Activated CD4-positive, CD25-positive, alpha-beta regulatory T cell treated with anti-CD3 and anti-CD28 coated beads, Interleukin-2, amount 50 U/mL, for 24 hours (primary cell): ENCODE measurements at regions not wholly inside any gene's neighbourhood (a gene's known extent, or its start where the extent isn't known, plus 50 kb on each side); places are given as distances from the start of the nearest gene placed in this dataset.
A peak's percentile ranks its signal among the peaks of the same experiment; 100 is the strongest.
"Not testable (repeated sequence)": the region's sequence is repeated elsewhere in the genome, so short reads cannot be mapped to it uniquely, and the experiment has no call there.

Experiments
- ATAC-seq, 2 donors: fragments of 150-1000 bp; cut with Tn5 transposase; one replicate each; pipeline ENCODE4 v1.10.0; 2021; ENCODE audit warnings: mild to moderate bottlenecking in 1 of 2, moderate library complexity in 1 of 2

GRCh38 chr7:86592185-86592584 lies 51.5 kb upstream of the GRM3 start:
- no peak for ATAC-seq

DNA sequence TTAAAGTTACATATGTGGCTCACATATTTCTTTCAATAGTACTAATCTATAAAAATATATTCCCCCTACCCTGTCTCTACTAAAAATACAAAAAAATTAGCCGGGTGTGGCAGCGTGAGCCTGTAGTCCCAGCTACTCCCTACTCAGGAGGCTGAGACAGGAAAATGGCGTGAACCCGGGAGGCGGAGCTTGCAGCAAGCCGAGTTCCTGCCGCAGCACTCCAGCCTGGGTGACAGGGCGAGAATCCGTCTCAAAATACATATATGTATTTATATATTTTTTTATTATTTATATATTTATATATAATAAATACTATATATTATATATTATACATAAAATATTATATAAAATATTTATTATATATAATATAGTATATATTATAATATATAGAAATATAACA lies 69.7 kb upstream of the GRM3 start:
- no peak for ATAC-seq

GRCh38 chr7:86558680-86559501 lies 84.8 kb upstream of the GRM3 start:
- ATAC-seq: no peak

GRCh38 chr7:86534641-86535040 lies 109.1 kb upstream of the GRM3 start:
- no peak for ATAC-seq

DNA sequence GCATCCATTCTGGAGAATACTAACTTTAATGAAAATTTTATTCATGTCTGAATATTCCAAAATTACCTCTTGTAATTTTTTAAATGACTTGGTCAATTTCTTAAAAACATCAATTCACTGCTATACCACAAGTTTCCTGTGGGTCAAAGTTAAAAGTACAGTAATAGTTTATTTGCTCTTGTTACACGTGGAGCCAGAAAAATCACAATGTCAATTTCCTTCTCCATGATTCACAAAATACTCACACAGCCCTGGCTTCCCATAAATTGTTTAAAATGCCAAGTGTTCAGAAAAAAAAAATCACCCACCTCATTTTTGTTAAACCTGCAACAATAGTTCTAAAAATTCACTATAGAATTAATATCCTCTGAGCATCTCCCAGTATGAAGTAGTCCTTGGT lies 139.5 kb upstream of the GRM3 start:
- ATAC-seq: no peak

GRCh38 chr7:86499986-86500385 lies 143.7 kb upstream of the GRM3 start:
- ATAC-seq: no peak

DNA sequence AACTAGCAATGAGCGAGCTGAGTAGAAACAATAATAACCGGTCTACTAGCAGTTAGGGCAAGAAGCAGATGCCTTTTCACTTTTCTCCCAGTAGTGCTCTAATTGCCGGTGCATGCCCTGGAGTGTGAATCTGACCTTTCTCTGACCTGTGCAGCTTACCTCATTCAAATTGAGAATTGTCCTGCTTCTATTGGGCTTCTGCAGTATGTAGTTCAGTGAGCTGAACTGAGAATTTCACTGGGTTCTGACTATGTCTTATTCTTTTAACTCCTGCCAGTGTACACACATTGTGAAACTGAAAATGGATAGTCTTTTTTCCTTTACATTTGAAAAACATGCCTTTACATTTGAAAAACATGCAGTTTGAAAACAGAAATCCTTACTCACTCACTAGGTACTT lies 157.9 kb upstream of the GRM3 start:
- no peak for ATAC-seq

DNA sequence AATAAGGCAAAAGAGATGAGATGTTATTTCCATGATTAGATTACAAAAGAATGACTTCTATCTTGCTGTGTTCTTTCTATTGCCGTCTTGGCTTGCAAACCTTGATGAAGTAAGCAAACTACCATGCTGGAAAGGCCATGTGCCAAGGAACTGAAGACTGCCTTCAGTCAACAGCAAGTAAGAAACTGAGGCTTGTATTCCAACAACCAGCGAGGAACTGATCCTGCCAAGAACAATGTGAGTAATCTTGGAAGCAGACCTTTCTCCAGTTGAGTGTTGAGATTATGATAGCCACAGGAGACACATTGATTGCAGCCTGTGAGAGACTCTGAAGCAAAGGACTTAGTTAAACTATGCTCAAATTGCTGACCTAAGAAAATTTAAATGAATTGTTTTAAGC lies 164.6 kb upstream of the GRM3 start:
- no peak for ATAC-seq

- no peak for ATAC-seq
Measured at GRCh38 chr7:86477343-86477935, 166.3 kb upstream of the GRM3 start.

GRCh38 chr7:86470763-86471162 lies 172.9 kb upstream of the GRM3 start:
- ATAC-seq: no peak

DNA sequence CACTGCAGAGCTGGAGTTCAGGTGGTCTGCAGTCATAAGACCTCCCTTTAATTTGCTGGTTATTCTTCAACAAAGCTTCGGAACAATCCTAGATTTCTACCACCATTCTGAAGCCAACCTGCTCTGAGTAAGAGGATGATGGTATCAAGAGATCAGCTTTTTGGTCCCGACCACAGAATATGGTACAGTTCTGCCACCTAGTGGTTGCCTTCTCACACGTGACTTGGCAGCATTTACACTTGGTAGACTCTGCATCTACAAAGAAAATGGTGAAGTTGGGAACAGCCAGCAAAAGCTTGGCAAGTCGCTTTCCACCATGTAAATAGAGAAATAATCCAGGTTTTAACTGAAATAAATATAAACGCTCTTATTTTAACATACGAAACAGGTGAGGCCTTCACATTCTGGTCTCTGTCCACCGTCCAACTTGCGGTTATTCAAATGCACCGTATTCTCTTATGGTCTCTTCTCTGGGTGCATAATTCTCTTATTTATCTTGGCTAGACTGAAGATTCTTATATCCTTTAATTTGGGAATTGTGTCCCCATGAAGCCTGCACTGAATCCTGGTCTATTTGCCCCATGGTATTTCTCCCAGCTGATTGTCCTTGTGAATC lies 173.9 kb upstream of the GRM3 start:
- peak; percentile 41 to 48 for ATAC-seq

- ATAC-seq: no peak
Measured at GRCh38 chr7:86454753-86455152, 189.0 kb upstream of the GRM3 start.

DNA sequence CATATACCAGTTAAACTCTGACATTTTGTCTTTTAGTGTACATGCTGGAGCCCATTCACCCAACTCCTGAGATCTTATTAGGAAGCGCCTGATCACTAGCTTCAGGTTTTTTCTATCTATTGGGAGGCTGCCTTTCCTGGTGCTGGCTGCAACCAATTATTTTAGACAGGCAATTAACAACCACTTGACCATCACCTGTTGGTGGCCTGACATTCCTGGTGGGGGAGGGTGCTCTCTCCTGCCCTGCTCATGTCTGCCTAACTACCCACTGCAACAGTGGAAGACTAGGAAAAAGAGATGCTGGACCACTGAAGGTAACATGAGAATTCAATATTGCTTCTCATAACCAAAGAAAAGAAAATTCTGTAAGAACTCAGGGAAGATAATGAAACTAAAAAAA lies 190.3 kb upstream of the GRM3 start:
- ATAC-seq: no peak

DNA sequence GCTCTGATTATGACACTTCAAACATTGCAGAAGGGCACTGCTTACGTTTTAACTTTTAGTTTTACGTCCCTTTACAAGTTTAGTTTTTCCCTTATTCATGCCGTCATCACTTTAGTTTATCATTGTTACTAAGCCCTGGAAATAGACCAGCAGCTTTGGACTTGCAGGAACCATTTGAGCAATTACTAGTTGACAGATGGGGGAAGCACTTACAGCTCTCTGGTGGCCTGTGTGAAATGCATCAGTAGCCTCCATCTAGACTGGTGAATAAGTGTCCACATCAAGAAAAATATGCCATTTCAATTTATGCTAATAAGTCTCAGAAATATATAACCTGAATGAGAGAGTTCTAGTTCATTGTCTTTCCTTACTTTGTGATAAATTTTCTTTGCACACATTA lies 194.9 kb upstream of the GRM3 start:
- ATAC-seq: no peak

GRCh38 chr7:86445285-86445684 lies 198.4 kb upstream of the GRM3 start:
- no peak for ATAC-seq

- ATAC-seq: no peak
Measured at GRCh38 chr7:86444245-86444644, 199.5 kb upstream of the GRM3 start.

GRCh38 chr7:86440420-86440819 lies 203.3 kb upstream of the GRM3 start:
- not testable (repeated sequence) for ATAC-seq

DNA sequence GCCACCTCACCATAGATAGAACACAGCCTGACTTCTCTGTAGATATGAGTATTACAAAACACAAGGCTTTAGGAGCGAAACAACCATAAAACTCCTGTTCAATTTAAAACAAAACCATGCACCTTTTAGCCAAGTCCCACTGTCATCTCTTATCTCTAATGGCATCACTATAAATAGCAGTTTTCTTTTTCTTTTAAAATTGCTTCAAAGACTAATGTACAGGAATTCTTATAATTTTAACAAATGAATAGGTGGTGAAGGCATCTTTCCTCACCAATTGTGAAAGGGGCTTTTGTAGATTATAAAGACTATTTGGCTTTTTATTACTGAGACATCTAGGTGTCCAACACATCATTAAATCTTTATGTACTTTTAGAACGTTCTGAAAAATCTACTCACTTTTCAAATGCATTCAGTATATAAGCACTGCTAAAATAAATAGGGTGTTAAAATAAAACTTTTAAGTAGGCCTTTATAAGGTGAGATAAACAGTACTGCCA lies 205.7 kb upstream of the GRM3 start:
- ATAC-seq: no peak

DNA sequence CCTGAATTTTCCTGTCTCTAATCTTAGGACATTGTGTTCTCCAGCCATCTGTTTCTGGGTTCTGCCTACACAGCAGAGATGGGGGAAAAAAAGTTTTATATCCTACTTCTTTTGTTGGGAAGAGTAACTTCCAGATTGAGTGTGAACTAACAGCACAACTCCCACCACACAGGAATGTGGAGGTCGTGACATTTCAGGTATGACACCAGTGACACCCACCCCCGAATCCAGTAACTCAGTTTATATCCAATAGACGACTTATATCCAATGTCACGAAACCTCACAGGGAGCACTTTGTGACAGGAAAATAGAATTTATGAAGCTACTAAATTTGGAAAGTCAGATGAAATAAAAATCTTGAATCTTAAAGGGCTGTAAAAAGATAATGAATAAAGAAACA lies 211.9 kb upstream of the GRM3 start:
- no peak for ATAC-seq

DNA sequence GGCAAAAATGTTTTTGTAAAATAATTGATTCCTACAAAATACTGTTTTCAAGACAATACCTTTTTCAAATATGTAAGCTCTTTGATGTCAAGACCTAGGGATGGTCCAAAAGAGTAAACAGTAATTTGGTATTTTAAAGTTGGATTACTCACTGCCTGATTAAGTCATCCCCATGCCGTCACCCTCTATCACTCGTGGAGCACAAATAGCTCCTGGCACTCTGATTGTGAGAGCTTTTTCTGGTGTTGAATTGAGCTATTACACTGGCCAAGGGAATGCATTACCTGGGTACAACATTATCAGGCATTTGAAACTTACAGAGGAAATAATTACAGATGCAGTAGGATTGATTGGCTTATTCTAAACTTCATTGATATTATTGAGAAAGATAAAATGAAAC lies 231.9 kb upstream of the GRM3 start:
- no peak for ATAC-seq

GRCh38 chr7:86407291-86407690 lies 236.4 kb upstream of the GRM3 start:
- no peak for ATAC-seq

DNA sequence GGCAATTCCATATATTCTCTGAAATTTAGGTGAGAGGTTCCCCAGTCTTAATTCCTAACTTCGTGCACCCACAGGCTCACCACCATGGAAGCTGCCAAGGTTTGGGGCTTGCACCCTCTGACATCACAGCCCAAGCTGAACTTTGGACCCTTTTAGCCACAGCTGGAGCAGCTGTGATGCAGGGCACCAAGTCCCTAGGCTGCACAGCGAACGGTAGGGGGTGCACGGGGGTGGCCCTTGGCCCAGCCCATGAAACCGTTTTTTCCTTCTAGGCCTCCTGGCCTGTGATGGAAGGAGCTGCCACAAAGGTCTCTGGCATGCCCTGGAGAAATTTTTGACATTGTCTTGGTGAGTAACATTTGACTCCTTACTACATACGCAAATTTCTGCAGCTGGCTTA lies 251.9 kb upstream of the GRM3 start:
- ATAC-seq: no peak

DNA sequence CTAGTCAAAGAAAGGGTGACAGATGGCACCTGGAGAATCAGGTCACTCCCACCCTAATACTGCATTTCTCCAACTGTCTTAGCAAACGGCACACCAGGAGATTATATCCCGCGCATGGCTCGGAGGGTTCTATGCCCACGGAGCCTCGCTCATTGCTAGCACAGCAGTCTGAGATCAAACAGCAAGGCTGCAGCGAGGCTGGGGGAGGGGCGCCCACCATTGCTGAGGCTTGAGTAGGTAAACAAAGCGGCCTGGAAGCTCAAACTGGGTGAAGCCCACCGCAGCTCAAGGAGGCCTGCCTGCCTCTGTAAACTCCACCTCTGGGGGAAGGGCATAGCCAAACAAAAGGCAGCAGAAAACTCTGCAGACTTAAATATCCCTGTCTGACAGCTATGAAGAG lies 268.1 kb upstream of the GRM3 start:
- not testable (repeated sequence) for ATAC-seq

DNA sequence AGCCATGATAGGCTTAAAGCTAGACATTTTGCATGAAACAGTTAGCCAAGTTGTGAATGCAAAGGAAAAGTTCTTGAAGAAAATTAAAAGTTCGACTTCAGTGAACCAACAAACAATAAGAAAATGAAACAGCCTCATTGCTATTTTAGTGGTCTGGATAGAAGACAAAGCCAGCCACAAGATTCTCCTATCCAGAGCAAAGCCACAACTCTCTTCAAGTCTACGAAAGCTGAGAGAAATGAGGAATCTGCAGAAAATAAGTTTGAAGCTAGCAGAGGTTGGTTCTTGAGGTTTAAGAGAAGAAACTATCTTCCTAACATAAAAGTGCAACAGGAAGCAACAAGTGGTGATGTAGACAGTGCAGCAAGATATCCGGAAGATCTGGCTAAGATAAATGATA lies 271.4 kb upstream of the GRM3 start:
- no peak for ATAC-seq
